Fibroblast of the aortic adventitia (primary cell): ENCODE measurements at regions not wholly inside any gene's neighbourhood (a gene's known extent, or its start where the extent isn't known, plus 50 kb on each side); places are given as distances from the start of the nearest gene placed in this dataset.

Experiments
- DNase-seq: peaks from one replicate; pipeline ENCODE4 v3.0.0-alpha.2; 2010; ENCODE audit warnings: low read depth
- H3K4me3 ChIP-seq: 2 replicates; pipeline ENCODE4 v1.5.1; 2011; ENCODE audit warnings: low read depth, mild to moderate bottlenecking, control low read depth, low read length, moderate library complexity
- TF ChIP-seq, protein P1 (sequence below): IDR thresholded peaks from 2 replicates; pipeline ENCODE4 v1.5.1; 2011; ENCODE audit warnings: mild to moderate bottlenecking, low read length, control low read depth, inconsistent platforms; ENCODE audit not compliant: insufficient read depth

DNA sequence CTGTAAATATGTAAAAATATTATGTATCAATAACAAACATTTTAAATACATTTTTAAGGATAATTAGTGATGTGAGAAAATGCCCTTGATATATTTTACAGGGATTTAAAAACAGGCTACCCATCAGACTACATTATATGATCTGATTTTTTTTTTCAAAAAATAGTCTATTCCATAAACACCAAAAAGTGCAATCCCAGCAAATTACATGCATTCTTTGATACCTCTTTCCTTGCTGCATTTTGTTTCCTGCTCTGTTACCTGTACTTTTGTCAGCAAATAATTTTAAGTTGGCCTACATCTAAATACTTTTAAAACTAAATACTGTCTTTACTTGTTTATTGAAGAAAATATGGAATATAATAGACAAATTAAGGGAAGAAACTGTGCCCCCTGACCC, 306.2 kb upstream of the ARID1B start:
- TF ChIP-seq, protein P1, sequence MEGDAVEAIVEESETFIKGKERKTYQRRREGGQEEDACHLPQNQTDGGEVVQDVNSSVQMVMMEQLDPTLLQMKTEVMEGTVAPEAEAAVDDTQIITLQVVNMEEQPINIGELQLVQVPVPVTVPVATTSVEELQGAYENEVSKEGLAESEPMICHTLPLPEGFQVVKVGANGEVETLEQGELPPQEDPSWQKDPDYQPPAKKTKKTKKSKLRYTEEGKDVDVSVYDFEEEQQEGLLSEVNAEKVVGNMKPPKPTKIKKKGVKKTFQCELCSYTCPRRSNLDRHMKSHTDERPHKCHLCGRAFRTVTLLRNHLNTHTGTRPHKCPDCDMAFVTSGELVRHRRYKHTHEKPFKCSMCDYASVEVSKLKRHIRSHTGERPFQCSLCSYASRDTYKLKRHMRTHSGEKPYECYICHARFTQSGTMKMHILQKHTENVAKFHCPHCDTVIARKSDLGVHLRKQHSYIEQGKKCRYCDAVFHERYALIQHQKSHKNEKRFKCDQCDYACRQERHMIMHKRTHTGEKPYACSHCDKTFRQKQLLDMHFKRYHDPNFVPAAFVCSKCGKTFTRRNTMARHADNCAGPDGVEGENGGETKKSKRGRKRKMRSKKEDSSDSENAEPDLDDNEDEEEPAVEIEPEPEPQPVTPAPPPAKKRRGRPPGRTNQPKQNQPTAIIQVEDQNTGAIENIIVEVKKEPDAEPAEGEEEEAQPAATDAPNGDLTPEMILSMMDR, result no peak
- no peak overlapping the region for H3K4me3 ChIP-seq
- no peak for DNase-seq

DNA sequence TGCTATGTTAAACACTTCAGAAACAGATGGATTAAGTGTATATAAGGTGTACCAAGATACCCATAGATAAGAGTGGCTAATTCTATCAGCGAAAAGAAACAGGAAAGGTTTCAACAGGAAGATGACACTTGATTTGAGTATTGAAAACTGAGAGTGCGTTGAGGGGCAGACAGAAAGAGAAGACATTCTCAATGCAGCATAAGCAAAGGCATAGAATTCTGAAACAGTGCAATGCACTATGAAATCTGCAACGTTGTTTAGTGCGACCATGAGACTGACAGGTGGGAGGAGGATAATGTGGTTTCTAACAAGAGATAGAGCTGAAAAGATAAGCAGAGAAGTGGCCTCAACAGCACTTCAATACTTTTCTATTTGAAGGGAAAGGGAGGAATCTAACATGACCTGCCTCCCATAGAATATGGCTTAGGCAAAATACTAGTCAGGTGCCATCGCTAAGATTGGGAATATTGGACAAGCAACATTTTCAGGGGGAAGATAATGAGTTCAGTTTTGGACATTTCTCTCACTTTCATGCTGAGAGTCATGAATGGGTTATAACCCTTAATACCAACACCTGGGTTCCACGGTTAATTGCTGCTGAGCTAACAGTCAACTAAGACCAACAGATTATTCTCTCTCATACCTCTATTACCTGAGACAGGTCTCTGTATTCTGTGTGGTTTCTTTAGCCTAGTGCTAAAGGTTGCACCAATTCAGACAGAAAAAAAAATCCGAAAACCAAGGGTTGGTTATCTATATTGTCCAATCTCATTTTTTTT, 312.9 kb upstream of the ARID1B start:
- DNase-seq, result no peak
- TF ChIP-seq, protein P1, result no peak
- no peak overlapping the region for H3K4me3 ChIP-seq

DNA sequence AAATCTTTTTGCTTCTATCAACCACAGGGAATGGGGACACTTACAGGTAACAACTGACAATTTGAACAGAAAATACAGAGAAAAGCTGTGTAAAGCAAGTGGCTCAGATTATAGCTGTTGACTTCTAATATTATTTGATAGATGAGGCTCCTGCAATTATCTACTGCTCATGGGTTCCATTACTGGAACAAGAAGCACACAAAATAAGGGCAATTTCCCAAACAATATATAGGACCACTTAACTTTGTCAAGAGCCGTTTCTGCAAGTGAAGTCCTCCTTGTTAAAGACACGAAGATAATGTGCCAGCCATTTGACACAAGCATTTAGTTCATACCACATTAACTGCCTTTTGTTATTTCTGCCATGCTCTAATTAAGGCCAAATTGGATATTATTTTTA, 315.5 kb upstream of the ARID1B start:
- no peak for DNase-seq
- no peak overlapping the region for H3K4me3 ChIP-seq
- TF ChIP-seq, protein P1, result no peak

DNA sequence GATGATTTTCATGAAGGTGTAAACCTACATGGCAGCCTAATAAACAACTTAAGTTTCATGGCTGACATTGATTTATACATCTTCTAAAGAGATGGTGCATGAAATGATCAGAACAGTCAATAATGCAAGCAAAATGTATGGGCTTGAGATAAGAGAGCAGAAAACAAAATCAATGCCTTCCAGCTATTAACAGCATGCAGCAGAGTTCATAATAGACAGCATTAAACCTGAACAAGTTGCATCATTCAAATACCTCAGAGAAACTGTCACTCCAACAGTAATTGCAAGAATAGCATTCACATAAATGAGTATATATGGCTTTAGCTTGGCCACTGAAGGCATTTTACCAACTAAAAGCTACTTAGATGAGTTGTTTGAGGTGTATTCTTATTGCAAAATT, 319.6 kb upstream of the ARID1B start:
- H3K4me3 ChIP-seq, result no peak overlapping the region
- no peak for DNase-seq
- TF ChIP-seq, protein P1, result no peak

DNA sequence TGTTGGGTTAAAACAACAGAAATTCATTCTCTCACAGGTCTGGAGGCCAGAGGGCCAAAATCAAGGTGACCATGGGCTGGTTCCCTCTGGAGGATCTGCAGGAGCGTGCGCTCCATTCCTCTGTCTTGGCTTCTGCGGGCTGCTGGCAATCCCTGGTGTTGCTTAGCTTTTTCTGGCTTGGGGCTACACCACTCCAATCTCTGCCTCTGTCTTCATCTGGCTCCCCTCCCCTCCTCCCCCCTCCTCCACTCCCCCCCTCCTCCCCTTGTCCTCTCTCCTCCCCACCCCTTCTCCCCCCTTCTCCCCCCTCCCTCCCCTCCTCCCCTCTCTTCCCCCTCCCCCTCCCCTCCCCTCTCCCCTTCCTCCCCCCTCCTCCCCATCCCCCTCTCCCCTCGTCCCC, 321.3 kb upstream of the ARID1B start:
- no peak overlapping the region for H3K4me3 ChIP-seq
- TF ChIP-seq, protein P1, result no peak
- no peak for DNase-seq

DNA sequence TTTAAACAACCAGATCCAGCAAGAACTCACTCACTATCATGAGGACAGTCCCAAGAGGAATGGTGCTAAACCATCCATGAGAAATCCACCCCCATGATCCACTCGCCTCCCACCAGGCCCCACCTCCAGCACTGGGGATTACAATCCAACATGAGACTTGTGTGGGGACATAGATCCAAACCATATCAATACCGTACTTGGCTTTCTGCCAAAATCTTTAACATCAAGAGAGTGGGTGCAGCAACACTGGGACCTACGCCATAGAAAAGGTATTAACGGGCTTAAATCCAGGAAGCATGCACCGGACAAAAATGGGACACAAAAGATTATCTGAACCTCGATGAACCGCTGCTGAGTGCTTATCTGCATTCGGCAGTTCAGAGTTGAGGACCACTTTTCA, 322.3 kb upstream of the ARID1B start:
- no peak overlapping the region for H3K4me3 ChIP-seq
- DNase-seq, result no peak
- TF ChIP-seq, protein P1, result no peak

DNA sequence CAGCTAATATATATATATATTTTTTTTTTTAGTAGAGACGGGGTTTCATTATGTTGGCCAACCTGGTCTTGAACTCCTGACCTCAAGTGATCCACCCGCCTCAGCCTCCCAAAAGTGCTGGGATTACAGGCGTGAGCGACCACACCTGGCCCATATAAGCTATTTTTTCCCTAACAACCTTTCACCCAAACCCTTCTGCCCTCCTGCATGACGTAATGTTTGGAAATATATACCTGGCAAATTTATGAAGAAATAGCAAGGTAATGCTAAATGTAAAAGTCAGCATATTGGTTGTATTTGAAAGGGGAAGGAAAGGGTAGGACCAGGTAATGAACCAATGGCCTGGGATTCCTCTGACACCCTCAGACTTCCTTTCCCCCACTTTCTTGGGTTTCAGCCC, 325.5 kb upstream of the ARID1B start:
- H3K4me3 ChIP-seq, result no peak overlapping the region
- no peak for DNase-seq
- TF ChIP-seq, protein P1, result no peak
